NCI-H2171 (cell line): ENCODE measurements at regions not wholly inside any gene's neighbourhood (a gene's known extent, or its start where the extent isn't known, plus 50 kb on each side); places are given as distances from the start of the nearest gene placed in this dataset.
"Not testable (repeated sequence)": the region's sequence is repeated elsewhere in the genome, so short reads cannot be mapped to it uniquely, and the experiment has no call there.

ENCODE experiments used
- DNase-seq: peaks from one replicate; lab custom pipeline; 2025; lab: John Stamatoyannopoulos, UW

DNA sequence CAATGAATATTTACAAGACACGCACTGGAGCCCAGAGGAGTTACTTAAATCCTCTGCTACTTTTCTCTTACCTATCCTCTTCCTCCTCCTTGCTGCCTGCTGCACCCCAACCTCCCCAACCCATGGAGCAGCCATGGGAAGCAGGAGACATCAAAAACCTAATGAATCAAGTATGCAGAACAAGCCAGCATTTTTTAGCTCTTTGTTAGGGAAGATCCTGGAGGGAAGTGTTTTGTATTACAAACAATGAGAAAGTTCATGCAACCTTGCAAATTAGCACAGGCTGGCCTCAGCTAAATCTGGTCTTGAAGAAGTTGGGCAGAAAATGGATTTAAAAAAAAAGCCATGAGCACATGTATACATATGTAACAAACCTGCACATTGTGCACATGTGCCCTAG, 498.8 kb downstream of the KIF4B start:
- no peak for DNase-seq

DNA sequence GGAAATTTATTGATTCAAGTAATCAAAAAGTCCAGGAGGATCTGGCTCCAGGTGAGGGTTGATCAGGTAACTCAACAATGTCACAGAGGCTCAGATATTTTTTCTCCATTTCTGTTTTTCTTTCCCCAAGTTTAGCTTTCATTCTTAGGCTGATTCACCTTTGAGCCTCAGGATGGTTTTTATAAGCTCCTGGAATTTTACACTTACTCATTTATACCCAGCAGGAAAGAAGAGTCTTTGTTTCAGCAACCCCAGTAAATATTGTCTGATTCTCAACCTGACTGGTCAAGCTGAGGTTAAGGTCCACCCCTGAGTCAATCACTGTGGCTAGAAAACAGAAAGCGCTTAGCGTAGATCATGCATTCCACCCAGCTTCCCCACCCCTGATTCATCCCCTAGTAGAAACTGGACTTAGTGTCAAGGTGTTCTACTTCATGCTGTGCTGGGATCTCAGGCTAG, 500.6 kb downstream of the KIF4B start:
- no peak for DNase-seq

GRCh38 chr5:155522540-155522939, 509.0 kb downstream of the KIF4B start:
- no peak for DNase-seq

GRCh38 chr5:155529362-155529761, 515.8 kb downstream of the KIF4B start:
- DNase-seq, result no peak

DNA sequence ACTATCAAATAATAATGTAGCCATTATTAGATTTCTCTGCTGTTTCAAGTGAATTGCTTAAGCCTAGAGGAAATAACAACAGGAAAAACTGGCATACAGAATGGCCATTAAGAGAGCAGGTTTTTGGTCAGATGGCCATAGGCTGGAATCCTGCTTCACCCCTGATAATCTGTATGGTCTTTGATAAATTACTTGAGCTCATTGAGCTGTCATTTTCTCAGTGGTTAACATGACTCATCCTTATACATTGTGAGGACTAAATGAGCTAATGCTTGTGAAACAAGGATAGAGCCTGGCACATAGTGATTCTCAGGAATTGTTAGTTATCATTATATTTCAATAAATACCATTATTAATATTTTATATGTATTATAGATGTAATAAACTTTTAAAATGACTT, 516.5 kb downstream of the KIF4B start:
- no peak for DNase-seq

GRCh38 chr5:155532621-155533311, 519.2 kb downstream of the KIF4B start:
- no peak for DNase-seq

- no peak for DNase-seq
Observed at GRCh38 chr5:155540000-155540595, 526.5 kb downstream of the KIF4B start.

DNA sequence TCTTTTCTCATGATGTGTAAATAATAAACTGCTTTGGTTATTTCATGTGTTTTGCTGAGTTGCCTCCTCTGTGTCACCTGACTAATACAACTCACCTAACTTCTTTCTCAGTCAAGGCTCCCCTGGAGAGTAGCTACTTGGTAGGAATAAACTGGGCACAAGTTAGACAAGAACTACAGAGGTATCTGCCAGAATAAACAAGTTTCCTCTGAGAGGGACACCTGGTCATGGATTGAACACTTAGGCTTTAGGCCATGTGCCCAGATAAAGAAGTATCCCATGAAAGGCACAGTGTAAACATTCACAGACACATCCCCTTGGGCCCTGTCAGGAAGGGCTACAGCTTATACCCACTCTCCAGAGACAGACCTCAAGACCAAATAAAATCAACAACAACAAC, 532.5 kb downstream of the KIF4B start:
- DNase-seq, result no peak

DNA sequence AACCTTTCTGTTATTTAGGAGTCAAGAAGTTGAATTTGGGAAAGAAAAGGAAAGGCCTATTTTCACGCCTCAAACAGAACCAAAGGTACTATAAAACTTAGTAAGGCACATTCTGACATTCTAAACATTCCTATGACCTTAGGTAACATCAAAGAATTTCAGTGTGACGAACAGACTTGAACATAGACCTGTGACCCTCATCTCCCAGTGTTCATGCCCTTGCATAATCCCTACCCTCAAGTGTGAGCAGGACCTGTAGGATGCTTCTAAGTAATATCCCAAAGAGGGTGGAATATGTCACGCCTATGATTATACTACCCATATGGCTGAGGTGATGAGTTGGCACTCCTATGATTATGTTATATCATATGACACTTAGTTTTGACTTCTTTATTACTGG, 540.9 kb downstream of the KIF4B start:
- DNase-seq, result no peak

- DNase-seq, result no peak
Observed at GRCh38 chr5:155556222-155556621, 542.7 kb downstream of the KIF4B start.

DNA sequence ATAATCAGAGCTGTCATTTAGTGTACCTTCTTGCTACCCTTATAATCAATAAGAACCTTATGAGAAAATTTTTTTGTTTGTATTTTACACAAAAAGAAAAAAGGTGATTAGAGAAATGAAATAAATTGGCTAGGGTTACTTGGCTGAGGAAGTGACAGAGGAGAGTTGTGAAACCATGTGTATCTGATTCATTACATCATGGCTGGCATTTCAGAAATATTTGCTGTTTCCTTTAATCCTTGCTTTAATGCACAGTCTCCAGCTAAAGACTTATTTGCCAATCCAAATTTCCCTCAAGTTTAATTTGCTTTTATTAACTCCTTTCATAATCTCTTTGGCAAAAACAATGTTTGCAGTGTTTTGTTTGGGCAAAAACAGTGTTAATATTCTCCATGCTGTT, 543.1 kb downstream of the KIF4B start:
- no peak for DNase-seq

- DNase-seq, result peak; percentile 6
Observed at GRCh38 chr5:155562158-155562557, 548.6 kb downstream of the KIF4B start.

GRCh38 chr5:155564541-155564940, 551.0 kb downstream of the KIF4B start:
- DNase-seq, result no peak

GRCh38 chr5:155575861-155576260, 562.3 kb downstream of the KIF4B start:
- no peak for DNase-seq

DNA sequence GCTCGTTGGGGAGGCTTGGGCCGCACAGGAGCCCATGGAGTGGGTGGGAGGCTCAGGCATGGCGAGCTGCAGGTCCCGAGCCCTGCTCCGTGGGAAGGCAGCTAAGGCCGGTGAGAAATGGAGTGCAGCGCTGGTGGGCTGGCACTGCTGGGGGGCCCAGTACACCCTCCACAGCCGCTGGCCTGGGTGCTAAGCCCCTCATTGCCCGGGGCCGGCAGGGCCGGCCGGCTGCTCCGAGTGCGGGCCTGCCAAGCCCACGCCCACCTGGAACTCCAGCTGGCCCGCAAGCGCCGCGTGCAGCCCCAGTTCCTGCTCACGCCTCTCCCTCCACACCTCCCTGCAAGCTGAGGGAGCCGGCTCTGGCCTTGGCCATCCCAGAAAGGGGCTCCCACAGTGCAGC, 573.3 kb downstream of the KIF4B start:
- not testable (repeated sequence) for DNase-seq

- no peak for DNase-seq
Observed at GRCh38 chr5:155587458-155587857, 573.9 kb downstream of the KIF4B start.

DNA sequence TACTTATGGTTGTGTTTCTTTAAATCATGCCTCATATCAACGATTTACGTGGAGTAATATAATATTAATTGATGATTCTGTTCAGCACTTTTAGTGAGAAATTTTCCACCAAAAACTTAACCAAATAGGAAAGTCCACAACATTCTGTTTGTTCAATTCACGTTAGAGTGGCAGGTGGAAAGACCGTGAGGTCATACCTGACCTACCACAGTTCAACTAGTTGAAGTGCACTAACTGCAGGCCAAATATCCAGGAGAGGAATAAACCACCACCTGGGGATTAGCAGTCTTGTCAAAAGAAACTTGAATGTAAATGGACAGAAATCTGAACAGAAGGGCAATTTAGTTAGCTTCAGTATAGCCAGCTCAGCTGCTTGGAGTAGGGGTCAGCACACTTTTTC, 577.7 kb downstream of the KIF4B start:
- DNase-seq, result no peak

DNA sequence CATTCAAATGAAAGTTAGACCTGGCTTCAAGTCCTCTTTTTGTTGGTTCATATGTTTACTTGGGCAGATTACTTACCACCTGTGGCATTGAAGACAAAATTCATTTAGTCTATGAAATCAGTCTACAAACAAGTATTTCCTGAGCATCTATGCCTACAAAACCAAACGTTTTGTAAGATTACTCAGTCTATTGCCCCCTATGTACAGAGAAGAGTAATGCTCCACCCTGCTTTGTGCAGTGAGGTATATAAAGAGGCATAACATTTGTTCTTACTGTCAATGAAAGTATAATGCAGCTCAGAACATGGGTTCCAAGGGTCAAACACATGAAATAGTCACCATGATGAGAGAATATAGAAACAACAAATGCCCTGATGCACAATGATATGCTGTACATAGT, 580.7 kb downstream of the KIF4B start:
- no peak for DNase-seq

- DNase-seq, result no peak
Observed at GRCh38 chr5:155595791-155596190, 582.2 kb downstream of the KIF4B start.

DNA sequence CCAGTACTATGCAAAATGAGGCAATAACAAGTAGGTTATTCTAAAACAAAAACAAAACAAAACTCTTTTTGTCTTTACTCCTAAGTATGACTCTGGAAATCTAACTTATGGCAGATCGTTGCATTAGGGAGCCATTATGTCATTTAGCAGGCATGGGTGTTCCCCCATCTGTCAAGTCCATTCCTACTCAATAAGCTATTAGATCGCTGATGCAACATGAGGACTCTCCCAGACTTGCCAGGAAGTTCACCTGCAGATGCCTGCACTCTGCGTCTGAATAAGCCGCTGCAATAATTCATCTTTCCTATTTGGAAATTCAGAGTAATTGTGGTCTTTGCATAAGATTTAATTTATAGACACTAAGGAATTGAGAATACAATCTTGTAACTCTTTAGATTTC, 585.0 kb downstream of the KIF4B start:
- DNase-seq, result peak; percentile 44

GRCh38 chr5:155605920-155606319, 592.4 kb downstream of the KIF4B start:
- DNase-seq, result no peak

DNA sequence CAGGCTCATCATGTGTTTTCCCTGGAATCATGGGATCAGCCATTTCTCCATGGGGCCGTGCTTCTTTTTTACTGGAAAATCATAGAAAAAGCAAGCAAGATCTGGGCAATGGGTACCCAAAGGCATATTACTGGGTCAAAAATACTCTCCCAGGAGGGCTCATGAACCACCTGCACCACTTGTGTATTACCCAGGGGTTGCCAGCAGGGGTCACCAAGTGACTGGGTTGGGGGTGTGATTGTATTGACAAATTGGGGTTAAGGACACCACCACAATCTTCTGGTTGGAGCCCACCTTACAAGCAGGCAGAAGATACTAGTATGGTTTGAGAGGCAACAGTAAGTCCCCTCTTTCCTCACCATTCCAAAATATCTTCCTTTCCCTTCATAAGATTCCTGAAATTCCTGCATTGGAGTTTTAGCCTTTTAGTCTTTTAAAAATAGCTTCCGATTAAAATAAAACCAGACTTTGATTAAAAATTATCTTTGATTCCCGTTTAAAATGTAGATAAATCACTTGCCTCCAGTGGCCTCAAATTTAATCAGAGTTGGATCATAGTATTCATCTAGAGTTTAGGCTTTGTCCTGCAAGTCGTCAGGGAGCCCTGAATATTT, 603.3 kb downstream of the KIF4B start:
- no peak for DNase-seq

- DNase-seq, result no peak
Observed at GRCh38 chr5:155619688-155620087, 606.1 kb downstream of the KIF4B start.
